ENCODE measurements at regions not wholly inside any gene's neighbourhood (a gene's known extent, or its start where the extent isn't known, plus 50 kb on each side); places are given as distances from the start of the nearest gene placed in this dataset.
"Not testable (repeated sequence)": the region's sequence is repeated elsewhere in the genome, so short reads cannot be mapped to it uniquely, and the experiment has no call there.

- DNase-seq, result not testable (repeated sequence)
These were observed 110.1 kb downstream of the LAT start for GRCh38 chr16:29094729-29095624.

DNA sequence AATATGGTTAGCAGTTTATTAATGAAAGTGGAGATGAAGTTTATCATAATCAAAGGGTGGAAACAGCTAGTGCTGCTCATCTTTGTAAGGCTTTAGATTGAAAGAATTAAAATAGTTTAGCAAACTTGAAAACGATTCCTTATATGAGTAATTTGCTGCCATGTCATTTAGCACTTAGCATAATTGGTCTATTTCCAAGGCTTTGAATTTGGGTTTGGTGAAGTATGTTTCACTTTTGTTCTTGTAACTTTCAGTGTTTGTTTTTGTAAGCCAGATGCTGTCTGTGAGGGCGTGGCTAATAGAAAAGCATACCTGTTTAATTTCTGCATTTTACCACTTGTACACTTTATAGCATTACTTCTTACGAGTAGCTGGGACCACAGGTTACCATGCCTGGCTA, 109.5 kb downstream of the LAT start:
- not testable (repeated sequence) for DNase-seq

- not testable (repeated sequence) for DNase-seq
These were observed 104.8 kb downstream of the LAT start for GRCh38 chr16:29089679-29090078.

GRCh38 chr16:29087673-29088072, 102.8 kb downstream of the LAT start:
- DNase-seq, result not testable (repeated sequence)

DNA sequence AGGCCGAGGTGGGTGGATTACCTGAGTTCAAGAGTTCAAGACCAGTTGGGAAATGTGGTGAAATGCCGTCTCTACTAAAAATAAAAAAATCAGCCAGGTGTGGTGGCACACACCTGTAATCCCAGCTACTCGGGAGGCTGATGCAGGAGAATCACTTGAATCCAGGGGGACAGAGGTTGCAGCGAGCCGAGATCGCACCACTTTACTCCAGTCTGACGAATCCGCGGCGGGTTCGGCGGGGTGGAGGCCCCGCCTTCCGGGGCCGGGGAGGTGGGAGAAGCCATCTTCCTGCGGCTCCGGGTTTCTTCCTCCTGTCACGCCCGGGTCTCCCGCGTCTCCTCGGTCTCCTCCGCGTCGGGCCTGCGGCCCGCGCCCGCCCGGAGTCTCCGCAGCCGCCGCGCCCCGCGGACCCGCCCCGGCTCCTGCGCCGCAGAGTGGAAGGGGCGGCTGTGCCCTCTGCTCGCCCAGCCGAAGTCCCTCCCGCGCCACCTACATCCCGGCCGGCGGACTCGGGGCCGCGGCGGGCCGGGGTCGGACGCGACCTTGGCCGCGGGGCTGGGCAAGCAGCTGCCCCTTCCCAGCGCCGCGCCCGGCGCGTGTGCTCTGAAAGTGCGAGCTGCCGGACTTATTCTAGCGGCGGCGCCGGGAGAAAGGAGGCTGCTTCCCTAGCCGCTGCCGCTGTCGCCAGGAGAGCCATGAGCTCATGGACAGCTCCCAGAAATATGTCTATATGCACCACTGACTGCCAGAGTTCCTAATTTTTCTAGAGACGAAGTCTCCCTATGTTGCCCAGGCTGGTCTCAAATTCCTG, 97.2 kb downstream of the LAT start:
- DNase-seq, result not testable (repeated sequence)

DNA sequence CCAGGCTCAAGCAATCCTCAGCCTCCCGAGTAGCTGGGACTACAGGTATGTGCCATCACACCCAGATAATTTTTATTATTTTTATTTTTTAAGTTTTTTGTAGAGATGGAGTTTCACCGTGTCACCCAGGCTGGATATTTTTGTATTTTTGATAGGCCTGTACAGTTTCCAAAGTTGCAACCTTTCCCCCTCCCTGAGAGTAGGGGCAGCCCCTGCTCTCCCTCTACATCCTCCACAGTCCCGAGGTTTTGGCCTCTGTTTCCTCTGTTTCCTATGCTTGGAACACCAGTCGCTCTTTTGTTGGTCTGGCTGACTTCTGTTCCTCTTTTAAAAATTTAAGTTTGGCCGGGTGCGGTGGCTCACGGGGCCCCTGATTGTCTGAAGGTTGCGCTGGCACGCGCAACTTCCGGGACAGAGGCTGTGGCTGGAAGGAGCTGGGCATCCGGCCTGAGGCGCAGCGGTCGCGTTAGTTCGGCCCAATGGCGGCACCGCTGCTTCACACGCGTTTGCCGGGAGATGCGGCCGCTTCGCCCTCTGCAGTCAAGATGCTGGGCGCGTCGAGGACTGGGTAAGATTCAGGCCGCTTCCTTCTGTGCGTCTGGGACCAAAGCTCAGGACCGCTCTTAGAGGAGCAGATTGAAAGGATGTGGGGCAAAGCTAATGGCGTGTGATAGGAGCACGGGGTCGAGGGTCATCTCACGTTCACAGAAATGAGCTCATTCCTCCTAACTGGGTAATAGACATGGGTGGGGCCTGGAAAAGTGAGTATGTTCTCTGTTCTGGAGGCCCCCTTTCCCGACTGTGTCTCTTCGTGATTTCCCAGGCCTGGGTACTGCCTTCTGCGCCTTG, 89.9 kb downstream of the LAT start:
- not testable (repeated sequence) for DNase-seq

DNA sequence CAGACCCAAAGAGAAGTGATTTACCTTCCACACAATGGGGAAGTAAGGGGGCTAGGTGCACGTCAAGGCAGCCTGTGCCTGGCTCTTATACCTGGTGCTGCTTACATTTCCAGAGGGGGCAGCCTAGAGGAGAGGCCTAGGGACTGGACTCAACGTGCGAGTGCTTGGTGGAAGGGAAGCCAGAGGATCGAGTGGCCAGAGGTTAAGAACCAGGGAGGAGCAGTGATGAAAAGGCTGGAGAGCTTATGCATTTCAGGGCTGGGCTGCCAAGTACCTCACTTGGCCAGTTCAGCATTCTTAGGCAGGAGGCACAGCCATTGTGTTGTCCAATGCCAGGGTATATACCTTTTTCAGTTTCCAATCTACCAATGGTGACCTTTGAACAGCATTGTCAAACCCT, 77.4 kb downstream of the LAT start:
- not testable (repeated sequence) for DNase-seq

- DNase-seq, result not testable (repeated sequence)
These were observed 76.6 kb downstream of the LAT start for GRCh38 chr16:29061467-29061921.

GRCh38 chr16:29060022-29060810, 75.4 kb downstream of the LAT start:
- DNase-seq, result not testable (repeated sequence)

GRCh38 chr16:29059575-29059974, 74.7 kb downstream of the LAT start:
- not testable (repeated sequence) for DNase-seq
